Peyer's patch (tissue), 4 donors: ENCODE measurements at regions not wholly inside any gene's neighbourhood (a gene's known extent, or its start where the extent isn't known, plus 50 kb on each side); places are given as distances from the start of the nearest gene placed in this dataset.

Source experiments
- POLR2A ChIP-seq, 2 donors: fragments of 450-650 bp; IDR thresholded peaks; one replicate each; pipeline ENCODE4 v1.5.1; 2017; ENCODE audit warnings: antibody characterized with exemption in 2 of 2, mild to moderate bottlenecking in 2 of 2, moderate library complexity in 2 of 2
- TF ChIP-seq, protein P1 (sequence below), 6 experiments: fragments of 450-650 bp in 4 of 6; fragments of 200-600 bp in 2 of 6; sonication (generic) in 1 of 6; IDR thresholded peaks; one replicate each; pipeline ENCODE4 v1.5.1; 2017 to 2019; ENCODE audit warnings: antibody characterized with exemption in 6 of 6, mild to moderate bottlenecking in 3 of 6, moderate library complexity in 1 of 6

DNA sequence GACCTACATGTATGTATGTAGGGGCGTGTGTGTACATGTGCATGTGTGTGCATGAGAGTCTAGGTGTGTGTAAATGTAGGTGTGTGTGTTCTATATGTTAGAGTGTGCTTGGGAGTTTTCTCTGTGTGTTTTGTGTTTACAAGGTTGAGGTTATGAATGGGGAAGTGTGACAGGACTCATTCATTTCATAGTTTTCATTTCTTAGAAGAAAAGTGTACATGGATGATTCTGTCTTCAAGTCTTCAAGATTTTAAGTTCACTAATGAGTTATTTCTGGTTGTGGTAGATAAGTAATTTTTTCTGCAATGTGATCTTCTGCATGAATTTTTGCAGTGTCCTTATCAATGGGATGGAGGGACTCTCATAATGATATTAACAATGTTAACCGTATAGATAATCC, 118.2 kb upstream of the SLC10A2 start:
- TF ChIP-seq, protein P1, sequence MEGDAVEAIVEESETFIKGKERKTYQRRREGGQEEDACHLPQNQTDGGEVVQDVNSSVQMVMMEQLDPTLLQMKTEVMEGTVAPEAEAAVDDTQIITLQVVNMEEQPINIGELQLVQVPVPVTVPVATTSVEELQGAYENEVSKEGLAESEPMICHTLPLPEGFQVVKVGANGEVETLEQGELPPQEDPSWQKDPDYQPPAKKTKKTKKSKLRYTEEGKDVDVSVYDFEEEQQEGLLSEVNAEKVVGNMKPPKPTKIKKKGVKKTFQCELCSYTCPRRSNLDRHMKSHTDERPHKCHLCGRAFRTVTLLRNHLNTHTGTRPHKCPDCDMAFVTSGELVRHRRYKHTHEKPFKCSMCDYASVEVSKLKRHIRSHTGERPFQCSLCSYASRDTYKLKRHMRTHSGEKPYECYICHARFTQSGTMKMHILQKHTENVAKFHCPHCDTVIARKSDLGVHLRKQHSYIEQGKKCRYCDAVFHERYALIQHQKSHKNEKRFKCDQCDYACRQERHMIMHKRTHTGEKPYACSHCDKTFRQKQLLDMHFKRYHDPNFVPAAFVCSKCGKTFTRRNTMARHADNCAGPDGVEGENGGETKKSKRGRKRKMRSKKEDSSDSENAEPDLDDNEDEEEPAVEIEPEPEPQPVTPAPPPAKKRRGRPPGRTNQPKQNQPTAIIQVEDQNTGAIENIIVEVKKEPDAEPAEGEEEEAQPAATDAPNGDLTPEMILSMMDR (IDR thresholded peaks at IDR 0.05) = no peak
- no peak for TF ChIP-seq POLR2A (IDR thresholded peaks at IDR 0.05)
